Dermis blood vessel endothelial cell (primary cell): ENCODE measurements at regions not wholly inside any gene's neighbourhood (a gene's known extent, or its start where the extent isn't known, plus 50 kb on each side); places are given as distances from the start of the nearest gene placed in this dataset.
"Not testable (repeated sequence)": the region's sequence is repeated elsewhere in the genome, so short reads cannot be mapped to it uniquely, and the experiment has no call there.

Experiments
- DNase-seq: peaks from one replicate; pipeline ENCODE4 v3.0.0; 2010

DNA sequence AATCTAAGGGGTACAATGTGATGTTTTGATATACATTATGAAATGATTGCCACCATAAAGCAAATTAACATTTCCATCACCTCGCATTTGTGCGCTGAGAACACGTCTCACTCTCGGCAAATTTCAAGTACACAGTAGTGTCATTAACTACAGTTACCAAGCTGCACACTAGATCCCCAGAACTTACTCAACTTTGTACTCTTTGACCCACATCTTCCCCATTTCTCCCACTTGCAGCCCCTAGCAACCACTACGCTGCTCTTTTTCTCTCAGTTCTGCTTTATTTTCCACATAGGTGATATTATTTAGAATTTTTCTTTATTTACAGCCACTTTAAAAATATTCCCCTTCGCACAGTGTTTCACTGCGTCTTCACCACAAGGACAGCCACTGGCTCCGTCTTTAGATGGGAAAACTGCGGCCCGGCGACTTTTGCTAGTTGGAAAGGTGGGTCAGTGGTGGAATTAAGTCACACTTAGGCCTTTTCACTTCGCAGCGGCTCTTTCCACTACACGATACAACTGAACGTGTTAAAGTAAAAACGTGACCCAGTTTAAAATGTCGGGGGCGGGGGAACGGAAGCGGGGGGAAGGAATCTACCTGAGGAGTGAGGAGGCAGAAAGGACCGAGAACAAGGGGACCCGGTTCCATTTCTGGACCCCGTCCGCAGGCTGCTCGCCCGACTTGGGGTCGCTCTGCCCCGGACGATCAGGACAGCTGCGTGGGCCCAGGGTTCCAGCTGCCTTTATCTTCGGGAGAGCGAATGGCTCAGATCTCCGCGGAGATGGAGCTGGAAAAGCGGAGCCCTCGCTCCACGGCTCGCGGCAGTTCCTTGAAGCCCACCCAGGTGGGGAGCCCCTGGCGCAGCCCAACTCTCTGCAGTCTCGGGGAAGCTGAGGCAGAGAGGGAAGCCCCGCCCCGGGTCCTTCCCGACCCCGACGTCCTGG lies 486.1 kb downstream of the UQCRFS1 start:
- DNase-seq: no peak

DNA sequence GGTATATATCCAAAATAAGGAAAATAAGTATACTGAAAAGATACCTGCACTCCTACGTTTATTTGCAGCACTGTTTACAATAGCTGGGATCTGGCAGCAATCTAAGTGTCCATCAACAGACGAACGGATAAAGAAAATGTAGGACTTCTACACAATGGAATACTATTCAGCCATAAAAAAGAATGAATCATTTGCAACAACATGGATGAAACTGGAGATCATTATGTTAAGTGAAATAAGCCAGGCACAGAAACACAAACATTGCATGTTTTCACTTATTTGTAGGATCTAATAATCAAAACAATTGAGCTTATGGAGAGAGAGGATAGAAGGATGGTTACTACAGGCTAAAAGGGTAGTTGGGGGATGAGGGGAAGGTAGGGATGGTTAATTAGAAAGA lies 494.0 kb downstream of the UQCRFS1 start:
- DNase-seq: no peak

DNA sequence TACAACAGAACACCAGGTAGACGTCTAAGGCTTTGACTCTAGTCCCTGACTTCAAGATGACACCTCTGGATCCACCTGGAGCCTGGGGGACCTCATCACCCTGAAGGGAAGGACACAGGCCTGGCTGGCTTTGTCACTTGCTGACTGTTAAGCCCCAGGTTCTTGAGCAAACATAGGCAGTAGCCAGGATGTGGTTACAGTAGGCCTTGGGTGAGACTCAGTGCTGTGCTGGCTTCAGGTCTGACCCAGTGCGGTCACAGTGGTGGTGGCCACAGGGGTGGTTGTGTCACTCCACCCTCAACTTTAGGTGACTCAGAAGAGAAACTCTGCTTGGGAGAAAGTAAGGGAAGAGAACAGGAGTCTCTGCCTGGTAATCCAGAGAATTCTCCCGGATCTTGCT lies 497.8 kb downstream of the UQCRFS1 start:
- DNase-seq: no peak

DNA sequence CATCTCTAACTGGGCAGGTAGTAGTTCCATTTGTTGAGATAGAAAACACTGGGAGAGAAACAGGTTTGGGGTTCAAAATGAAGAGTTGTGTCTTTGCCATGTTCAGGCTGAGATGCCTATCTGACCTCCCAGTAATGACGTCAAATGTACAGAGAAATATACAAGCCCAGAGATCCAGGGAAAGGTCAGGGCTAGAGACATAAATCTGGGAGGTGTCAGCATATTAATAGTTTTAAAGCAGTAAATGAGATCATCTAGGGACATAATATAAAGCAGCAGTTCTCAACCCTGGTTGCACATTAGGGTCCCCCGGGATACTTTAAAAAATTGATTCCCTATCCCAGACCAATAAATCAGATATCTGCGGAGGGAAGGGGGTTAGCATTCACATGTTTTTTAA lies 501.5 kb downstream of the UQCRFS1 start:
- no peak for DNase-seq

DNA sequence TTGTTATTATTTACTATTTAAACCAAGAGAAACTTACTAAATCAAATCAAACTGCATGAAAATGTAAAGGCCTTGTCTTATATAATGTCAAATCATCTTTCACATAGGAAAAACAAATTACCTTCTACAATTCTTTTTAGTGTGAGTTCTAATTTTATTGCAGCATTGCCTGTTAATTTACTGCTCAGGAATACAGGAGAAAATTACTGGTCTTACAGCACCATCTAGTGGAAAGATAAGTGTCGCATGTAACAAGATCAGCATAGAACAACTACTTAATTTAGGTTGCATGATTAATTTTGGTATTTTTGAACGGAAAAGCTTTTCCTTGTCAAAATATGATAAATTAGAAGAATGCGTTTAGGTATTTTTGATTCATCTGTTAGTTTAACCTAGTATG lies 502.7 kb downstream of the UQCRFS1 start:
- peak; percentile 71 for DNase-seq

DNA sequence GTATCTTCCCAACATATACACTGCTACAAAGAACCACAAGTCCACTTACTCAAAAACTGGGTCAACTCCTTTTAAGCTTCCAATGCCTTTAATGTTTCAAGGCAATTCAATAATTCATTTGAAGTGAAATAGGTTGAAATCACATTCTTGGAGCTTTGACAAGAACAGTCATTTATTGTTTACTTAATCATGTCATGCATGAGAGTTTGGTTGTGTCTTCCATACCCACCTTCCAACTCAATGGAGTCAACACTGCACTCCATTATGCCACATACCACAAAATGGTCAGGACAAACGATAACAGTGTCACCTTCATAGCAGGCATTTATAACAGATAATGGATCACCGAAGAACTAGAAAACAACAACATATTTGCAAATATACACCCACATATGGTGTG lies 506.3 kb downstream of the UQCRFS1 start:
- DNase-seq: no peak

DNA sequence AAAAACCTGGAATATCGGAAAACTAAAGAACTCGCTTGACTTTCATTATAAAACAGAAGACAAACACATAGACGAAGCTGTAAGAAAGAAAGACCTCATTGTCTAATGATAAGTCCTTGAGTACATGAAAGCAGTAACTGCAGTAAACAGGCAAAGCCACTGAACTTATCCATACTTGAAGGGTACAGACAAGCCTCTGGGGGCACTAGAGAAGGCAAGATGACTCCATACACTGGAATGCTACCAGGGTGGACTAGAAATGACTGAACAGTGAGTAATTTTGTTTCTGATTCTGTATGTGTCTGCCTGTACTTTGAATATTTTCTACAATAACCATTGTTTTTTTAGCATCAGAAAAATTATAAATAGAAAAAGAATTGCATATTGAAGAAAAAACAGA lies 507.9 kb downstream of the UQCRFS1 start:
- peak; percentile 5 for DNase-seq

DNA sequence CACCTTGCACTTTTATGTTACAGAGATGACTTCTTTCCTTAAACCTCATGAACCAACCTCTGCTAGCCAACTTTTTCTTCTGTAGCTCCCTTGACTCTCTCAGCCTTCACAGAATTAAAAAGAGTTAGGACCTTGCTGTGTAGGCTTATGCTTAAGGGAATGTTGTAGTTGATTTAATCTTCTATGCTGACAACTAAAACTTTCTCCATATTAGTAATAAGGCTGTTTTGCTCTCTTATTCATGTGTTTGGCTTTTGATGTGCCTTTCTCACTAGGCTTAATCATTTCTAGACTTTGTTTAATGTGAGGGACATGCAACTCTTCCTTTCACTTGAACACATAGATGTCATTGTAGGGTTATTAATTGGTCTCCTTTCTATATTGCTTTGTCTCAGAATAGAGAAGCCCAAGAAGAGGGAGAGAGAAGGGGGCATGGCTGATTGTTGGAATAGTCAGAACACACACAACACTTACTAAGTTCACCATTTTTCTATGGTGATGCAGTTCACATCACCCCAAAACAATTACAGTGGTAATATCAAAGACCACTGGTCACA lies 509.5 kb downstream of the UQCRFS1 start:
- DNase-seq: no peak

DNA sequence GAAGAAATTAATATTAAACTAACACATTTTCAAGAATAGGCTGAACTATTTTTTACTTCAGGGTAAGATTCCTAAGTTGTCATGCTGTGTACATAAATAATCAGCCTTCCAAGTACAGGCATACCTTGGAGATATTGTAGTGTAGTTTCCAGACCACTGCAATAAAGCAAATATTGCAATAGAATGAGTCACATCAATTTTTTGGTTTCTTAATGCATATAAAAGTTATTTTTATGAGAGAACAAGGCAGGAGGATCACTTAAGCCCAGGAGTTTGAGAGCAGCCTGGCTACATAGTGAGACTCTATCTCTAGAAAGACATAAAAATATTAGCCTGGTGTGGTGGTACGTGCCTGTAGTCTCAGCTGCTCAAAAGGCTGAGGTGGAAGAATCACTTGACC lies 511.5 kb downstream of the UQCRFS1 start:
- no peak for DNase-seq

DNA sequence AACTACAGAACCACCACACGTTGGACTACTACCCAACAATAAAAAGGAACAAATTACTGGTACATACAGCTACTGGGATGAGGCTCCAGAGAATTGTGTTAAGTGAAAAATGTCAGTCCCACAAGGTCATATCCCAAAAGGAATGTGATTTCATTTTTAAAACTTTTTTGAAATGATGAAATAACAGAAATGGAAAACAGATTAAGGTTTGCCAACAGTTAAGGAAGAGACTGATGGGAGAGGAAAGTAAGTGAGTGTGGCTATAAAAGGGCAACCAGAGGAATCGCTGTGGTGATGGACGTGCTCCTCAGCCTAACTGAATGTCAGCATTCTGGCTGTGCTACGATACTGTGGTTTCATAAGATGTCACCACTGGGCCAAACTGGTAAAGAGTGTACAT lies 512.8 kb downstream of the UQCRFS1 start:
- no peak for DNase-seq

DNA sequence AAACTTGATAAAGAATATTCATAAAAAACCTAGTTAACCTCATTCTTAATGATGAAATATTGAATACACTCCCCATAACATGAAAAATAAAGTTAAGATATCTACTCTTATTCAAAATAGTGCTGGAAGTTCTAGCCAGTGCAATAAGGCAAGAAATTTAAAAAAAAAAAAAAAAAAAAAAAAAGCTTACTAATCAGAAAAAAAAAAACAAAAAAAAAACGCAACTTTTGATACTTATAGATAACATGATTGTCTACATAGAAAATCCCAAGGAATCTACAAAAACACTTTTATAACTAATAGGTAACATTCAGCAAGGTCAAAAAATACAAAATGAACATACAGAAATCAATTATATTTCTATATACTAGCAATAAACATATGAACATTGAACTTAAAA lies 515.6 kb downstream of the UQCRFS1 start:
- no peak for DNase-seq

DNA sequence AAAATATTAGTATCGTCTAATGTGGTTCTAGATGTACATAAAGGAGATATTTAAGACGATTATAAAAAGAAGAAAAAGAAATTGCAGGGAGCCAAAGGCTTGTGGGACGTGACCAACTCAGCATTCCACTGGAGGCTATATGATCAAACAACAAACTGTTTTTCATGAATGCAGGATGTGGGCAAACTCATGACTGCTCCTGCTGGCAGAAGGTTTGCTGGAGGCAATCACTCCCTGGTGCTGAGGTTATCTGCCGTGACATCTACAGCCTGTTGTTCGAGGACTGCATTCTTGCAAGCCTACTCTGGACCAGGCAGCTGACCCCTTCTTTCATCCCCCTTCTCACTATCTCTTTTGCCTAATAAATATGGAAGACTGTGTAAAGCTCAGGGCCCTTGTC lies 518.1 kb downstream of the UQCRFS1 start:
- no peak for DNase-seq

DNA sequence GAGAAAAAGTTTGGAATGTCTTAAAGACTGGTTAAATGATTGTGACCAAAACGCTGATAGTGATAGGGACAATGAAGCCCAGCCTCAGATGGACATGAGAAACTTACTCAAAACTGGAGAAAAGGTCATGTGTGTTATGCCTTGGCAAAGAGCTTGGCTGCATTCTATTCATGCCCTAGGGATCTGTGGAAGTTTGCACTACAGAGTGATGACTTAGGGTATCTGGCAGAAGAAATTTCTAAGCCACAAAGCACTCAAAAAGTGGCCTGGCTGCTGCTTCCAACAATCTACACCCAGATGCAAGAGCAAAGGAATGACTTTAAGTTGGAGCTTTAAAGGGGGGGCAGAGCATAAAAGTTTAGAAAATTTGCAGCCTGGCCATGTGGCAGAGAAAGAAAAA lies 521.3 kb downstream of the UQCRFS1 start:
- no peak for DNase-seq

DNA sequence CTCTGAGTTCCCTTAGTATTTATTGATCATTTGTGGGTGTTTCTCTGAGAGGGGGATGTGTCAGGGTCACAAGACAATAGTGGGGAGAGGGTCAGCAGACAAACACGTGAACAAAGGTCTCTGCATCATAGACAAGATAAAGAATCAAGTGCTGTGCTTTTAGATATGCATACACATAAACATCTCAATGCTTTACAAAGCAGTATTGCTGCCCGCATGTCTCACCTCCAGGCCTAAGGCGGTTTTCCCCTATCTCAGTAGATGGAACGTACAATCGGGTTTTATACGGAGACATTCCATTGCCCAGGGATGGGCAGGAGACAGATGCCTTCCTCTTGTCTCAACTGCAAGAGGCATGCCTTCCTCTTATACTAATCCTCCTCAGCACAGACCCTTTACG lies 523.5 kb downstream of the UQCRFS1 start:
- DNase-seq: not testable (repeated sequence)

DNA sequence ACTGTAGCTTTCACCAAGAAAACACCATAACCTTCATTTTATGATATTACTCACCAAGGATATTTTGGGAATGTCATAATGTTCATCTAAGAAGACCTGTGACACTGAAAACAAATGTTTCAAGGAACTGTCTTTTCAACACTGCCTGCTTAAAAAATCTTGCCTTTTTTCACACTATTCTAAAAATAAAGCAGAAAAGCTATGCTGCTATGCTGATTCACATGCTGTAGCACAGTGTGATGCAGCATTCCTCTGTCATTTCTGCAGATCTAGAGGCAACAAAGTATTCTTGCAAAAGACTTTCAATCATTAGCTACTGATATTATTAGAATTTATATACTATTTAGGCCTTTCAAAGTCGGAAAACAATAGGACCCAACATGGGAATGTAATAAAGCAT lies 525.7 kb downstream of the UQCRFS1 start:
- no peak for DNase-seq

DNA sequence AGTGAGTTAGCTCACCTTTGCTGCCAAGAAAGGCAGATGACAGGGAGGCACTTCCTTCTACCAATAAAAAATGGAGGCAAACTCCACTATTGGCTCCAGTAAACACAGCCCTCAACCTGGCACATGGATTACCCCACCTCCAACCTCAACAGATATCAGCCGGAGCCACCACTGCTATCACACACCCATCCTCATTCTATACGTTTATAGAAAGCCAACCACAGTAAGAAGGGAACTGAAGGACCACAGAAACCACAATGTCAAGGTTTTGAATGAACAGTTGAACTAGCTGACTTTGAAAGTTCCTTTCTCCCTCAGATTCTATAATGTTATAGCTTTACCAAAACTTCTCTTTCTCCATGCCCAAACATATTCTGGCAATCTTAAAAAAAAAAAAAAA lies 526.2 kb downstream of the UQCRFS1 start:
- no peak for DNase-seq

DNA sequence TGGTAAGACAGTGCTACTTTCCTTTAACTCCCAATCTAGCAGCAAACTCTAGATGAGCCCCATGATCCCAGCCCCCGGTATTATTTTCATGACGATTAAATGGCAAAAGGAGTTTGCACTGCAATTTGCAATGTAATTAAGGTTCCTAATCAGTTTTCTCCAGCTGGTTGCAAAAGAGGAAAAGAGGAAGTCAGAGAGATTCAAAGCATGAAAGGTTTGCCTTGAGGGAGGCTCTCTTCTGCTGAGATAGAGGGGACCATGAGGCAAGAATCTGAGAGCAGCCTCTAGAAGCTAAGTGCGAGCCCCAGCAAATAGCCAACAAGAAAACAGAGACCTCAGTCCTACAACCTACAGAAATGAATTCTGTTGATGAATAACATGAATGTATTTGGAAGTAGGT lies 527.1 kb downstream of the UQCRFS1 start:
- no peak for DNase-seq

DNA sequence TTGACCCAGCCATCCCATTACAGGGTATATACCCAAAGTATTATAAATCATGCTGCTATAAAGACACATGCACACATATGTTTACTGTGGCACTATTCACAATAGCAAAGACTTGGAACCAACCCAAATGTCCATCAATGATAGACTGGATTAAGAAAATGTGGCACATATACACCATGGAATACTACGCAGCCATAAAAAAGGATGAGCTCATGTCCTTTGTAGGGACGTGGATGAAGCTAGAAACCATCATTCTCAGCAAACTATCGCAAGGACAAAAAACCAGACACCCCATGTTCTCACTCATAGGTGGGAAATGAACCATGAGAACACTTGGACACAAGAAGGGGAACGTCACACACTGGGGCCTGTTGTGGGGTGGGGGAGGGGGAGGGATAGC lies 527.9 kb downstream of the UQCRFS1 start:
- not testable (repeated sequence) for DNase-seq

DNA sequence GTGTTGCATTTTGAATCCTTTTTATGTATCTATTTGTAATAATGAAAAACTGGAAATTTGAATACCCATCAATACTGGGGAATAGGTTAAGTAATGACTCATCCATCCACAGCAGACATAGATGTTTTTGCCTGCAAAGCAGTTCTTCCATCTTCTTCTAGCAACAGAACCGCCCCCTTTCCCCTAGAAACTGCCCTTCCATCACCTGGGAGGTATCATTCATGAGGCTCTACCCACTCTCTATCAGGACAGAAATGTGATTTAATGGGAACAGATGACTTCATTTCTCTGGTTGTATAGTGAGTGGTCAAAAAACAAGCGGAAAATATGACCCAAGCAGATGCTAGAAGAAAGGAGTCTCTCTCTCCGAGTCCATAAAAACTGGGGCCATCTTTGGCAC lies 532.8 kb downstream of the UQCRFS1 start:
- no peak for DNase-seq

DNA sequence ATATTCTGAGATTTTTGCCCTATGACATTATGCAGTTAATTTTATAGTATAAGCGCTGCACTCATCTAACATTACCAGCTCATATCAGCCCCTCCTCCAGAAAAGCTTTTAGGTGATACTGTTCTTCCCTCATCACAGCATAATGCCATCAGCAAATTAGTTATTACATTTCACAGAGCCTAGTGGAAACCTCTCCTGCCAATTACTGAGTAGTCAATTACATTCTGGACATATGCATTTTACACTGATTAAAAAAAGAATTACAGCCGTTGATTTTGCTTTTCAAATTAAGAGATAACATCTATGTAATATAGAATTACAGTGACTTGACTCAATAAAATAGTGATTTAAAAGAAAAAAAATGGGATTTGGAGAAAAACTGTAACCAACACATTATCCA lies 542.1 kb downstream of the UQCRFS1 start:
- no peak for DNase-seq

DNA sequence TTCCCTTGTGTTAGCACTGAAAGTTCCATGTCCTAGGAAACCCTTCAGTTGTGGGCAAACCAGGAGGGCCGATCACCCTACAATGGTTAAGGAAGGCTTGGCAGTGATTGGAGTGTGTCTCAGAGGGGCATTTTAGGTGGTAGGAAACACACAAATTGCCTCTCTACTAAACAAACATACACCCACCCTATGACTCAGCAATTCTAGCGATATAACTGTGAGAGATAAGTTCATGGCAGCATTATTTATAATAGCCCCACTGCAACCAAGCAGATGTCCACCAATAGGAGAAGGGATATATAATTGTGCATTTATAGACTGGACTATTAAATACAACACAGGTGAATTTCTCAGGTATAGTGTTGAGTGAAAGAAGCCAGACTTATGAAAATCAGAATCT lies 543.1 kb downstream of the UQCRFS1 start:
- DNase-seq: no peak

DNA sequence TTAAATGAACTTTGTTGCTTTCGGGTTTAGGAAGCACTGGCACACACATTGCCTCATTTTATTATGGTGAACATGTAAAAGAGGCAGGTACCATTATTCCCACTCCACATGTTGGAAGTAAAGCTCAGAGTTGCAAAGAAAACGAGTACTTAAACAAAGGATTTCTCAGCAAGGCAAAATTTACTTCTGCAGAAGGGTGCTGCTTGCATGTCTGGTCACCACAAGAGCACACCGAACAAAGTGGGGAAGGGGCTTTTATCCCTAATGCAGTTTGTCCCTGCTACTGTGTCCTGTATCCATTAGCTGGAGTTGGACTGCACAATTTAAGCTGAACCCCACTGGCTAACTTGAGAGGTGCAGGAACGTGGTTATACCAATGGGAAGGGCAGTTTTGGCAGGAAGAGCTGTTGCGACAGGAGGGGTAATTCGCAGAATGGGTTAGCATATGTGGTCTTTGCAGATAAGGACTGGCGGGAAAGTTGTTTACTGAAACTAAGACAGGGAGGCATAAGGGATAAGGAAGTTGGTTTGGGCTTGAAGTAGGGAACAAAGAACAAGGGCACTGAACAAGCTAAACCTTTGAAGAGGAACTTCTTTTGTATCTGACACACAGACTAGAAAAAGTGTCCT lies 545.5 kb downstream of the UQCRFS1 start:
- DNase-seq: no peak

DNA sequence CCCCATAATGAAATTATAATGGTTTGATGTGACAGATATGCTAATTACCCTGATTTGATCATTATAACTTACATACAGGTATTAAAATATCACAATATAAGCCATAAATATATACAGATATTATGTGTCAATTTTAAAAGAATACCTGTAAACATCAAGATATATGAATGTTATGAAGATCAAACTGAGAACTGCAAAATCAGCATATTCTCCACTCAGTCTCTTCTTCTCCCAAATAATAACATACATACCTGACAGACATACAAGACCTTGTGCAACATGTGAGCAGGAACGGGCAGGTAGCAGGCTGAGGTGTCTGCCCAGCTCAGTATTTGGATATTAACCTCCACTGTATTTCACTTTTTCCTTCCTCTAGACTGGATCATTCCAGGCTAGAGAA lies 547.2 kb downstream of the UQCRFS1 start:
- no peak for DNase-seq

DNA sequence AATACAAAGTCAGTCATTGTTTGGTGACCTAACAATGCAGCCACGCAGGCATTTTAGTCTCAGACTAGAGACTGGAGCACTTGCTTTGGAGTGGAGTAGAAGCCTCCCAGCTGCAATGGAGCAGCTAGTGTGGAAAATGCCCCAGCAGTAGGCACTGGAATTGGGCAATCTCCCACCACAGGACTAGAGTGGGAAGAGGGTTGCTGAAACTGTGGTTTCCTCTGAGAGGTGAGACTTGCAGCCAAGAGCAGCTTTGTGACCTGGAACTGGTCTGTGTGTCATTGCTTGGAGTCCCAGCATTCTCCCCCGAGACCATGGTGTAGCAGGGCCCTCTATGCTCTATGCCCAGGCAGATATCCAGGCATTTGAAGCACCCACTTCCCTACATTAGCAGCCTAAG lies 556.3 kb downstream of the UQCRFS1 start:
- DNase-seq: no peak
